ENCODE measurements at regions not wholly inside any gene's neighbourhood (a gene's known extent, or its start where the extent isn't known, plus 50 kb on each side); places are given as distances from the start of the nearest gene placed in this dataset.

GRCh38 chr12:82047446-82047845 lies 288.3 kb upstream of the PPFIA2 start:
- no peak overlapping the region for H3K4me3 Mint-ChIP-seq (ENCODE audit: unreplicated experiment)
- DNase-seq, result no peak
- no peaks in the 10 kb centered on the region for H3K36me3 Mint-ChIP-seq (ENCODE audit: unreplicated experiment)

GRCh38 chr12:82040987-82041743 lies 282.0 kb upstream of the PPFIA2 start:
- no peak overlapping the region for H3K27ac Mint-ChIP-seq (ENCODE audit: unreplicated experiment)
- no peaks in the 10 kb centered on the region for H3K36me3 Mint-ChIP-seq (ENCODE audit: unreplicated experiment)
- H3K9me3 Mint-ChIP-seq (ENCODE audit: unreplicated experiment), result no peaks in the 10 kb centered on the region
- H3K27me3 Mint-ChIP-seq (ENCODE audit: unreplicated experiment), result peaks cover 2% of the 10 kb centered on the region
- TF ChIP-seq CTCF (IDR thresholded peaks at IDR 0.05; ENCODE audit: partially characterized antibody, unreplicated experiment), result no peak
- no peaks in the 10 kb centered on the region for H3K4me1 Mint-ChIP-seq (ENCODE audit: low read depth, unreplicated experiment)
- no peak overlapping the region for H3K4me3 Mint-ChIP-seq (ENCODE audit: unreplicated experiment)
- no peak for DNase-seq

More at GRCh38 chr12:82047446-82047845, 288.3 kb upstream of the PPFIA2 start:
- Mint-ChIP-seq H3K27me3 (ENCODE audit: unreplicated experiment) (no peaks in the 10 kb centered on the region), H3K27ac (ENCODE audit: unreplicated experiment) (no peak overlapping the region), H3K9me3 (ENCODE audit: unreplicated experiment) (no peaks in the 10 kb centered on the region), H3K4me1 (ENCODE audit: low read depth, unreplicated experiment) (no peaks in the 10 kb centered on the region)
- TF ChIP-seq CTCF (IDR thresholded peaks at IDR 0.05; ENCODE audit: partially characterized antibody, unreplicated experiment), result no peak

GRCh38 chr12:82034769-82035168 lies 275.6 kb upstream of the PPFIA2 start:
- Mint-ChIP-seq H3K36me3 (ENCODE audit: unreplicated experiment) (no peaks in the 10 kb centered on the region), H3K9me3 (ENCODE audit: unreplicated experiment) (no peaks in the 10 kb centered on the region)

GRCh38 chr12:82029936-82030335 lies 270.8 kb upstream of the PPFIA2 start:
- no peaks in the 10 kb centered on the region for H3K36me3 Mint-ChIP-seq (ENCODE audit: unreplicated experiment)
- H3K4me3 Mint-ChIP-seq (ENCODE audit: unreplicated experiment), result no peak overlapping the region
- H3K4me1 Mint-ChIP-seq (ENCODE audit: low read depth, unreplicated experiment), result no peaks in the 10 kb centered on the region
- no peaks in the 10 kb centered on the region for H3K27me3 Mint-ChIP-seq (ENCODE audit: unreplicated experiment)
- no peak for TF ChIP-seq CTCF (IDR thresholded peaks at IDR 0.05; ENCODE audit: partially characterized antibody, unreplicated experiment)
- no peak overlapping the region for H3K27ac Mint-ChIP-seq (ENCODE audit: unreplicated experiment)
- H3K9me3 Mint-ChIP-seq (ENCODE audit: unreplicated experiment), result no peaks in the 10 kb centered on the region
- no peak for DNase-seq

More at GRCh38 chr12:82034769-82035168, 275.6 kb upstream of the PPFIA2 start:
- TF ChIP-seq CTCF (IDR thresholded peaks at IDR 0.05; ENCODE audit: partially characterized antibody, unreplicated experiment), result no peak
- H3K4me3 Mint-ChIP-seq (ENCODE audit: unreplicated experiment), result no peak overlapping the region
- no peak overlapping the region for H3K27ac Mint-ChIP-seq (ENCODE audit: unreplicated experiment)
- DNase-seq, result no peak
- no peaks in the 10 kb centered on the region for H3K4me1 Mint-ChIP-seq (ENCODE audit: low read depth, unreplicated experiment)
- H3K27me3 Mint-ChIP-seq (ENCODE audit: unreplicated experiment), result no peaks in the 10 kb centered on the region

- Mint-ChIP-seq H3K4me3 (ENCODE audit: unreplicated experiment) (no peak overlapping the region), H3K9me3 (ENCODE audit: unreplicated experiment) (no peaks in the 10 kb centered on the region), H3K27me3 (ENCODE audit: unreplicated experiment) (no peaks in the 10 kb centered on the region), H3K4me1 (ENCODE audit: low read depth, unreplicated experiment) (no peaks in the 10 kb centered on the region), H3K36me3 (ENCODE audit: unreplicated experiment) (no peaks in the 10 kb centered on the region), H3K27ac (ENCODE audit: unreplicated experiment) (no peak overlapping the region)
- TF ChIP-seq CTCF (IDR thresholded peaks at IDR 0.05; ENCODE audit: partially characterized antibody, unreplicated experiment), result no peak
- DNase-seq, result no peak
Measured at GRCh38 chr12:82028772-82029171, 269.6 kb upstream of the PPFIA2 start.
